SJCRH30 (cell line): ENCODE measurements at regions not wholly inside any gene's neighbourhood (a gene's known extent, or its start where the extent isn't known, plus 50 kb on each side); places are given as distances from the start of the nearest gene placed in this dataset.
"Not testable (repeated sequence)": the region's sequence is repeated elsewhere in the genome, so short reads cannot be mapped to it uniquely, and the experiment has no call there.

Source experiments
- DNase-seq, 2 experiments: peaks; one replicate each; pipeline ENCODE4 v3.0.0-alpha.2; 2015 to 2020
- H3K27ac ChIP-seq: fragments of 250-450 bp; sonication (Bioruptor Pico); 2 replicates; pipeline ENCODE4 v1.5.1; 2020; ENCODE audit warnings: mild to moderate bottlenecking, moderate library complexity
- H3K27me3 ChIP-seq: fragments of 250-450 bp; sonication (Bioruptor Pico); 2 replicates; pipeline ENCODE4 v1.5.1; 2020; ENCODE audit warnings: mild to moderate bottlenecking, moderate library complexity
- H3K36me3 ChIP-seq: fragments of 250-450 bp; sonication (Bioruptor Pico); 2 replicates; pipeline ENCODE4 v1.5.1; 2020; ENCODE audit warnings: mild to moderate bottlenecking, moderate library complexity
- H3K4me1 ChIP-seq: fragments of 250-450 bp; sonication (Bioruptor Pico); 2 replicates; pipeline ENCODE4 v1.5.1; 2020; ENCODE audit warnings: mild to moderate bottlenecking, moderate library complexity
- H3K4me3 ChIP-seq: fragments of 250-450 bp; sonication (Bioruptor Pico); 2 replicates; pipeline ENCODE4 v1.5.1; 2020; ENCODE audit warnings: mild to moderate bottlenecking, moderate library complexity
- H3K9me3 ChIP-seq: fragments of 250-450 bp; sonication (Bioruptor Pico); replicated peaks from 2 replicates; pipeline ENCODE4 v1.5.1; 2020; ENCODE audit warnings: mild to moderate bottlenecking, moderate library complexity

DNA sequence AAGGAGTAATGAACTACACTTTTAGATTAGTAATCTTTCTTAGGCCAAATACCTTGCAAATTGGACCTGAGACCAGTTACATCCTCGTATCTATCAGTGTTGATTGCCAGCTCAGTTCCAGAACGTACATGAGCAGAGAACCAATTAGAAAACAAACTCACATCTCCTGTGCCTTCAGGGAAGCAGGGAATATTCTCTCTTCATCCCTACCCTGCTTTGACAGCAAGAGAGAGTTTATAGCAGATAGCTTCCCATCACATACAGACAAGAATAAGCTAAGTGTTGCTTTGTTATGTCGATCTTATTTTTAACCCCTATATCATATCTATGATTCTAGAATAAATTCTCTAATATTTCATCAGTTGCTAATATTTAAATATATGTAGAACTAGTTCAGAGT is 181.8 kb downstream of the DSC3 start:
- Histone ChIP-seq H3K27ac (no peak overlapping the region), H3K36me3 (no peaks in the 10 kb centered on the region), H3K27me3 (no peaks in the 10 kb centered on the region), H3K4me3 (no peak overlapping the region), H3K9me3 (no peaks in the 10 kb centered on the region), H3K4me1 (no peaks in the 10 kb centered on the region)
- DNase-seq = no peak

DNA sequence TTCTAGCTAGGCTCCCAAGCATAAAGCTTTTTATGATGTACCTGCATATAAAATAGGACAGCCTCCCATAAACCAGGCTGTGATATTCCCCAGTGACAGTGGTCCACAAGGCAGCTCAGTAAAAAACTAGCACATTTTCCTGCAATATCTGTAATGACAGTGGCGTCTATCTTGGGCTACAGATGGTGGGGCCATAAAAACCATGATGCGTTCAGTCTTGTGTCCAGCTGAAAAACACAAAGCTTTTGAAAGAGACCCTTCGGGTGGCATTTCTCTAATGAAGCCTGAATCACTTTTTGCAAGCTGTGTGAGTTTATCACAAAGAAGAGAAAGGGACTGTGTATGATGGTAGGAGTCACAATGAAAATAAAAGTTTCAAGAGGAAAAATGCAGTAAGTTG is 183.5 kb downstream of the DSC3 start:
- Histone ChIP-seq H3K9me3 (no peaks in the 10 kb centered on the region), H3K4me3 (no peak overlapping the region), H3K4me1 (no peaks in the 10 kb centered on the region), H3K27me3 (no peaks in the 10 kb centered on the region), H3K36me3 (no peaks in the 10 kb centered on the region), H3K27ac (no peak overlapping the region)
- DNase-seq = no peak

DNA sequence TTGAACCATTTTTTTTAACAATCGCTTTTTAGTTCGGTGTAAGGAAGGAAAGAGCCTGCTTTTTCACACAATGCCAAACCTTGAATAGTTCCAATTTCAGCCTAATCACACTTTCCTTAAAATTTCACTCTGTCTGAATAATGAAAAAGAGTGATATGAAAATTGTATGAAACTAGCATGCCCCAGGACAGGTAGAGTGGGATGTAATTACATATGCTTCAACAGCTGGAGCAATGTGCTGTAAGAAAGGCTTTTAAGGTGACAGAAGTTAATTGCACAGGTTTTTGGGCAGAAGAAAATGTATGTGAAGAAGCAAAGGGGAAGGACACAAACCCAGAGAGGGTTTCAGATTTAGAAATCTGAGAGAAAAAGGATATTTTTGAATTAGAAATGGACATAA is 184.0 kb downstream of the DSC3 start:
- no peaks in the 10 kb centered on the region for H3K4me1 ChIP-seq
- H3K27me3 ChIP-seq = no peaks in the 10 kb centered on the region
- H3K36me3 ChIP-seq = no peaks in the 10 kb centered on the region
- H3K27ac ChIP-seq = no peak overlapping the region
- no peak overlapping the region for H3K4me3 ChIP-seq
- no peaks in the 10 kb centered on the region for H3K9me3 ChIP-seq
- no peak for DNase-seq

DNA sequence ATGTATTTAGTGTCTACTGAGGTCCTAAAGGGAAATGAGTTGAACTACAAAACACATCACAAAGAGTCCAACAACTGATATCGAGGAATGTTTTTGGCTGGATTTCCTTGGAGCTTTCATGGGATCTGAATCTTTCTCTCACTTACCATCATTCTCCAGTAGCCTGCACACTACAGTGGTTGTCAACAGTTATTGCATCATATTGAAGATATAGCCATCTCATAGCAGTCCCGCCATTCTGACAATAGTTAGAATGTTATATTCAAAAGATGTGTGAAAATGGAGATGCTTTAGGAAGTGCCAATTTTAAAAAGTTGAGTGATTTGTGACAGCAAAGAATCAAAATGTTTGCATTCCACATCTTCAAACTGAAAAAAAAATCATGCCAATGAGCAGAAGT is 186.8 kb downstream of the DSC3 start:
- Histone ChIP-seq H3K27me3 (no peaks in the 10 kb centered on the region), H3K27ac (no peak overlapping the region), H3K9me3 (no peaks in the 10 kb centered on the region), H3K4me1 (no peaks in the 10 kb centered on the region), H3K36me3 (no peaks in the 10 kb centered on the region), H3K4me3 (no peak overlapping the region)
- DNase-seq = no peak

DNA sequence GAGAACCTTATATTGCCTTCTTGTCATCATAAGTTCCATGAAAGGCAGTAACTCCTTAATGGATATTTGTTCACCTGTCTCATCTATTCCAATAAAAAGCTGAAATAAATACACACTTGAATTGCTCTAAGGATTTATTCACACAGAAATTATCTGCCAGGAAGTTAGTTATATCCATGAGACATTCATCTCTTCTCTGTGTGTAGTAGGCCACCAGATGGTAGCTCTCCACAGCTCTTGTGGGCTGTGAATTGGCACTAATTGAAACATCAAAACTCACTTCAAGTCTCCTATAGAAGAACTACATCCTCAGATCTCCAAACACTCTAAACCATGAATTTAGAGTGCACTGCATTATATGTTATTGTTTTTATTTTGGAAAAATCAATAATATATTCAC is 189.6 kb downstream of the DSC3 start:
- Histone ChIP-seq H3K27ac (no peak overlapping the region), H3K27me3 (no peaks in the 10 kb centered on the region), H3K4me1 (no peaks in the 10 kb centered on the region), H3K4me3 (no peak overlapping the region), H3K36me3 (no peaks in the 10 kb centered on the region), H3K9me3 (no peaks in the 10 kb centered on the region)
- DNase-seq = no peak

DNA sequence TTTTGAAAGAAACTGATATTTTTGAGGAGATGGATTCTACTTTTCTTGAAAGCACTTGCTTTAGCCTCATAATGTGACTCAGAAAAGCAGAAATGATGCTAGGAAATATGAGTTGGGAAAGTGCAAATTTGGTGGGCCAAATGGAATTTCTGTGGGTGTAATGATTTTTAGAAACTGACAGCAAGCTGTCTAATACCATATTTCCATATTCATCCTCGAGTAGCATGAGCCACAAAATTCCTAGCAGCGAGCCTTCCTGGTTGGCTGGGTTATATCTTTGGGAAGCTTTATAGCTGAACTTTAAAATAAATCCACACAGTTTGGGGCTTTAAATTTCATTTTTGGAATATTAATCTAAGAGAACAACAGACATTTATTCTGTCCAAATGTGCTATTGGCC is 190.0 kb downstream of the DSC3 start:
- no peaks in the 10 kb centered on the region for H3K4me1 ChIP-seq

DNA sequence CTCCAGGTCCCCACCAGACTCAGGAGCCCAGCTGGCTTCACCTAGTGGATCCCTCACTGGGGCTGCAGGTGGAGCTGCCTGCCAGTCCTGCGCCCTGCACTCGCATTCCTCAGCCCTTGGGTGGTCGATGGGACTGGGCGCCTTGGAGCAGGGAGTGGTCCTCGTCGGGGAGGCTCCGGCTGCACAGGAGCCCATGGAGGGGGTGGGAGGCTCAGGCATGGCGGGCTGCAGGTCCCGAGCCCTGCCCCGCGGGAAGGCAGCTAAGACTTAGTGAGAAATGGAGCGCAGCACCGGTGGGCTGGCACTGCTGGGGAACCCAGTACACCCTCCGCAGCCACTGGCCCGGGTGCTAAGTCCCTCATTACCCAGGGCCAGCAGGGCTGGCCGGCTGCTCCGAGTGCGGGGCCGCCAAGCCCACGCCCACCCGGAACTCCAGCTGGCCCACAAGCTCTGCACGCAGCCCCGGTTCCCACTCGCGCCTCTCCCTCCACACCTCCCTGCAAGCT is 203.4 kb downstream of the DSC3 start:
- H3K36me3 ChIP-seq, H3K27me3 ChIP-seq, H3K4me3 ChIP-seq, H3K9me3 ChIP-seq, H3K4me1 ChIP-seq, DNase-seq, H3K27ac ChIP-seq: not testable (repeated sequence)

More for the DNA sequence above, 190.0 kb downstream of the DSC3 start:
- Histone ChIP-seq H3K27me3 (no peaks in the 10 kb centered on the region), H3K36me3 (no peaks in the 10 kb centered on the region), H3K27ac (no peak overlapping the region), H3K9me3 (no peaks in the 10 kb centered on the region), H3K4me3 (no peak overlapping the region)
- DNase-seq = no peak

DNA sequence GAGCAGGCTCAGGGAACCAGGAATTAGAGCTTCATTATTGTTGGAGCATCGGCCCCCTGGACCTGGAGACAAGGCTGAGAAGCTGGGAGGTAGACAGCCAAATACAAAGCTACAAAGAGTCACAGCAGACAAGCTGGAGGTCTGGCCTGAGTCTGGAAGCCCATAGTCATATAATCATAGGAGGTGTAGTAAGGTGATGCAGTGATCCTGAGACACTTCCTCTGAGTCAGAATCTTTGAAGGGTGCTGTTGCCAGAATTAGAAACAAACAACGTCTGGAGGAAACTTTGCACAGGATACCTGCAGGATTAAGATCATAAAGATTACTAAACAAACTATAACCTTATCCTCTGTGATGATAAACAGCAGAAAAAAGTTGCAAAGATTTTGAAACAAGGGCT is 213.8 kb downstream of the DSC3 start:
- DNase-seq = no peak
- no peaks in the 10 kb centered on the region for H3K9me3 ChIP-seq
- no peak overlapping the region for H3K27ac ChIP-seq
- H3K4me3 ChIP-seq = no peak overlapping the region
- no peaks in the 10 kb centered on the region for H3K36me3 ChIP-seq
- H3K4me1 ChIP-seq = no peaks in the 10 kb centered on the region
- no peaks in the 10 kb centered on the region for H3K27me3 ChIP-seq

DNA sequence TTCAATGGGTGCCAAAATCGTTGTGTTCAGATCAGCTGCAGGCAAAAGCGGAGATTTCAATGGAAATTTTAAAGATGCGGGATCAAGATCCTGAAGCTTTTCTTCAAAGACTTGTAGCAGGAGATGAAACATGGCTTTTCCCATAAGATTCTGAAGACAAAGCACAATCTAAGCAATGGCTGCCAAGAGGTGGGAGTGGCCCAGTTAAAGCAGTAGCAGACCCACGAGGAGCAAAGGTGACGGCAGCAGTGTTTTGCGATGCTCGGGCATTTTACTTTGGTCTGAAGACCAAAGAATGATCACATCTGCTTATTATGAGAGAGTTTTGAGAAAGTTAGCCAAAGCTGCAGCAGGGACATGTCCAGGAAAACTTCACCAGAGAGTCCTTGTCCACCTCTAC is 222.9 kb downstream of the DSC3 start:
- no peak for DNase-seq
- Histone ChIP-seq H3K4me3 (no peak overlapping the region), H3K27me3 (no peaks in the 10 kb centered on the region), H3K4me1 (no peaks in the 10 kb centered on the region), H3K27ac (no peak overlapping the region), H3K9me3 (no peaks in the 10 kb centered on the region), H3K36me3 (no peaks in the 10 kb centered on the region)

DNA sequence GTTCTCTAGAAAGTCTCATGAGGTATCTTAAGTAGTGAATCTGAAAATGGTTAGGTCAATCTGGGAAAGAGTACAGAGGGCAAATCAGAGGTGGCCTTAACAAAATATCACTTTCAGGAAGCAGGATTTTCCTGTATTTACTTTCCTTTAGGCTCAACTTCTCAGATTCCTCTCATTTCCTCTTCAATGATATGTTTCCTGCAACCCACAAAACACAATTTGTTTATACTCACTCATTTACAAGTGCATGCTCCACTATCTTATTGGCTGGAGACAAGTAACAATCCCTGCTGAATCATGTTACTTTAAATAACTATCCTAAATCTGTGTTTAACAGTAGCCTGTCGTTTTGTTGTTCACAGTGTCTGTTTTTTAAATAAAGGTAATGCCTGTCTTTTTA is 228.1 kb downstream of the DSC3 start:
- DNase-seq = no peak
- Histone ChIP-seq H3K27me3 (no peaks in the 10 kb centered on the region), H3K27ac (no peak overlapping the region), H3K4me3 (no peak overlapping the region), H3K4me1 (no peaks in the 10 kb centered on the region), H3K9me3 (no peaks in the 10 kb centered on the region), H3K36me3 (no peaks in the 10 kb centered on the region)

DNA sequence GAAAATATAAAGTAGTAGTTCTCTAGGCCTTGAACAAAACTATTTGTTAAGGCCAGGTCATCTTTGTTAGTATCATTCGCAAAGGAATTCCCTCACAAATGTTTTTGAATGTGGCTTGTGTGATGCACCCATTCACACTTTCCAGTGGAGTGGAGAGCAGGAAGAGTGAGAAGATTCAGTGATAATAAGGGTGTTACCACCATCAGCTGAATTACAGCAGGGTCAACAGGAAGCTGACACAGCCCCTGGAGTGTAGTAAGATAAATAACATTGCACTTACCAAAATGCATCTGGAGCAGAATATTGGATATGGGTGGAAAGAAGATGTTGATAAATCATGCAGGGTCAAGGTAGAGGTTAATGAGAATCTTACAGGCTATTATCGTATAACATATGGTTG is 231.0 kb downstream of the DSC3 start:
- H3K4me3 ChIP-seq = no peak overlapping the region
- H3K9me3 ChIP-seq = no peaks in the 10 kb centered on the region
- no peaks in the 10 kb centered on the region for H3K36me3 ChIP-seq

DNA sequence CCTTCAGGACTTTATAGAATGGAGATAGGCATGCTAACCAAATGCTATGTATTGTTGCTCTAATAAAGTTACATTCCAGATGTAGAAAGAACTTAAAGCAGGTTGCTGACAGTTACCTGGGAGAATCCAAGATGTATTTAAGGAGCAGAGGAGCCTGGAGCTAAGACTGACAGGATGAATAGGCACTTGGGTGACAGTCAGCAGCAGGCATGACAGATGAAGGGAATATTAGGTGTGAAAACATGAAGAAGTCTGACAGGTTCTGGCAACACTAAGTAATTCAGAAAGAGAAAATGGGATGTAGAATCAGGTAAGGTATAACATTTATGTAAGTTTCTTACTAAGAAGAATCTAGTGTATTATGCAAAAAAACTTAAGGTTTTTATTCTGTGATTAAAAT is 232.0 kb downstream of the DSC3 start:
- Histone ChIP-seq H3K27me3 (no peaks in the 10 kb centered on the region), H3K4me3 (no peak overlapping the region), H3K36me3 (no peaks in the 10 kb centered on the region), H3K4me1 (no peaks in the 10 kb centered on the region), H3K9me3 (no peaks in the 10 kb centered on the region), H3K27ac (no peak overlapping the region)
- DNase-seq = no peak

More for the DNA sequence above, 231.0 kb downstream of the DSC3 start:
- H3K4me1 ChIP-seq = no peaks in the 10 kb centered on the region
- no peak overlapping the region for H3K27ac ChIP-seq
- H3K27me3 ChIP-seq = no peaks in the 10 kb centered on the region
- DNase-seq = no peak

DNA sequence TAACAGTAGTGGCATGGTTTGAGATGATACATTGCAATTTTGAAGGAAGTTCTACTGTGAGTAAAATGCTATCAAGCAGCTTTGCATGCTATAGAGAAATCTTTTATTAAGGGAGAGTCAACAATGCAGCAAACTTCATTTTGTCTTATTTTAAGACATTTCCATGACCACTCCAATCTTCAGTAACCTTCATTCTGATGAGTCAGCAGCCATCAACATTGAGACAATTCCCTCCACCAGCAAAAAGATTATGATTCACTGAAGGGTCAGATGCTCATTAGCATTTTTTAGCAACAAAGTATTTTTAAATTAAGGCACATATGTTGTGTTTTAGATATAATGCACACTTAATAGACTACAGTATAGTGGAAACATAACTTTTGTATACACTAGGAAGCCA is 235.7 kb downstream of the DSC3 start:
- no peaks in the 10 kb centered on the region for H3K27me3 ChIP-seq
- no peak for DNase-seq

DNA sequence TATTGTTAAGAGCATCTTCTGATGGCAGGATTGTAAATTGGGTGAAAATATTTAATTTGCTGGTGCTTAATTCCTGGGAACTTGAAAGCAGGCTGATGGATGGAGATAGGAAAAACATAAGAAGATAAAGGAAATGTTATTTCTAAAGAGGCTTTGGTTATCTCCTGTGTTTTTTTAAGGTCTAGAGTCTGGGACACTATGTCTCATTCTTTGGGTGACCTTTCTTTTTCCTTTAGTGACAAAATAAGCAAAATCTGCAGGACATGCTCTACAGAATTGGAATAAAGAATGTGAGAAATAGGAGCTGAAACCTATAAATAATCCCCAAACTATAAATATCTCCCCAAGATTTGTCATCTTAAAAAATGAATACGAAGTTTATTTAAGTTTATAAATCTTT is 241.7 kb downstream of the DSC3 start:
- no peaks in the 10 kb centered on the region for H3K36me3 ChIP-seq
- no peaks in the 10 kb centered on the region for H3K9me3 ChIP-seq
- H3K27ac ChIP-seq = no peak overlapping the region
- no peak overlapping the region for H3K4me3 ChIP-seq
- DNase-seq = no peak
- H3K27me3 ChIP-seq = no peaks in the 10 kb centered on the region
- no peaks in the 10 kb centered on the region for H3K4me1 ChIP-seq

More for the DNA sequence above, 235.7 kb downstream of the DSC3 start:
- no peaks in the 10 kb centered on the region for H3K4me1 ChIP-seq
- H3K9me3 ChIP-seq = no peaks in the 10 kb centered on the region
- H3K36me3 ChIP-seq = no peaks in the 10 kb centered on the region
- H3K27ac ChIP-seq = no peak overlapping the region
- H3K4me3 ChIP-seq = no peak overlapping the region

DNA sequence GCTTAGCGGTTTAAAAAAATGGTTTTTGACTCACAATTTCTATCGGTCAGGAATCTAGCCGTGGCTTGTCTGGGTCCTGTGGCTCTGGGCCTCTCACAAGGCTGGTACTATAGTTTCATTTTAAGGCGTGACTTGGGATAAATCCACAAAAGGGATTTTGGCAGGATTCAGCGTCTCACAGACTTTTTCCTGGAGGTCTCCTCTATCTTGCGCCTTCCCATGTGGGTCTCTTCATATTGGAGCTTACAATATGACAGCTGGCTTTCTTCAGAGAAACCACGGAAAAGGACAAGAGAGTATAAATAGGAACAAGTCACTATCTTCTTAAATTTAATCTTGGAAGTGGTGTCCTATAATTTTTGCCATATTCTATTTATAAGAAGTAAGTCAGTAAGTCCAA is 250.5 kb downstream of the DSC3 start:
- Histone ChIP-seq H3K9me3 (no peaks in the 10 kb centered on the region), H3K4me1 (no peaks in the 10 kb centered on the region), H3K27me3 (no peaks in the 10 kb centered on the region), H3K27ac (no peak overlapping the region), H3K4me3 (no peak overlapping the region), H3K36me3 (no peaks in the 10 kb centered on the region)
- DNase-seq = no peak

DNA sequence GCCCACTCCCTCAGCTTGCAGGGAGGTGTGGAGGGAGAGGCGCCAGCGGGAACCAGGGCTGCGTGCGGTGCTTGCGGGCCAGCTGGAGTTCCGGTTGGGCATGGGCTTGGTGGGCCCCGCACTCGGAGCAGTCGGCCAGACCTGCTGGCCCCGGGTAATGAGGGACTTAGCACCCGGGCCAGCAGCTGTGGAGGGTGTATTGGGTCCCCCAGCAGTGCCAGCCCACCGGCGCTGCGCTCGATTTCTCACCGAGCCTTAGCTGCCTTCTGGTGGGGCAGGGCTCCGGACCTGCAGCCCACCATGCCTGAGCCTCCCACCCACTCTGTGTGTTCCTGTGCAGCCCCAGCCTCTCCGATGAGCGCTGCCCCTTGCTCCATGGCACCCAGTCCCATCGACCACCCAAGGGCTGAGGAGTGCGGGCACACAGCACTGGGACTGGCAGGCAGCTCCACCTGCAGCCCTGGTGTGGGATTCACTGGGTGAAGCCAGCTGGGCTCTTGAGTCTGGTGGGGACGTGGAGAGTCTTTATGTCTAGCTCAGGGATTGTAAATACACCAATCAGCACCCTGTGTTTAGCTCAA is 254.0 kb downstream of the DSC3 start:
- DNase-seq, H3K4me1 ChIP-seq, H3K27me3 ChIP-seq, H3K27ac ChIP-seq, H3K36me3 ChIP-seq, H3K4me3 ChIP-seq, H3K9me3 ChIP-seq: not testable (repeated sequence)
